ENCODE measurements at regions not wholly inside any gene's neighbourhood (a gene's known extent, or its start where the extent isn't known, plus 50 kb on each side); places are given as distances from the start of the nearest gene placed in this dataset.

DNA sequence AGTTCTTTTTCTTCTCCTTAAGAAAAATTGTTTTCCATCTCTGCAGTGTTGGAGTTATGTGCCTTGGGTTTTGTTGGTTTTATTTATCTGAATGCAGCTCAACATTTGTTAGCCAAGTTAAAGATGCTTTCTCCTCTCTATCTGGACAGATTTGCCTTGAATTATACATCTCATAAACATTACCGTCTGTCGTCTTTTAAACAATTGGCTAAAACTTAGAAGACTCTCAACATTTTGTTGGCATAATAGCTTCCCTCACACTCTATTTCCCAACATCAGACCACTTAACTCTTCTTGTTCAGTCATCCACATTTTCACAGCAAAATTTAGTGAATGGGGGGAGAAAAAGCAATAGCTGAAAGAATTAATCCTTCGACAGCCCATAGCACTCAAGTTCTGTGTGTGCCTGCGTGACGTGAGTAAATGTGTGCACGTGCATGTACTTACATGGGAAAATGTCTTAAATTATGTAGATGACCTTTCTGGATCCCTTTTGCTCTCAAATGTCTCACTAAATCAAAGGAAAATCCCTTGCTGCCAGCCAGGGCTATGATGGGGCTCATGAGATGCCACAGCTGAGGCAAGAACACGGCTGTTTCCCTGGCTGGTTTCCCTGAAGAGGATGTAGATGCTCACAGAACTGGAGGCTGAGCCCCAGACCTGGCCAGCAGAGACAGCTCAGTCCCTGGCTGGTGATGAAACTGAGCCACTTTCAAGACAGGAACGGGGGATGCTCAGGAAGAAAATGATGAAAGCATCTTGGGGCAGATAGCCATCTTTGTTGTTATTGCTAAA is 382.2 kb downstream of the FBXW7 start:
- no peak for TF ChIP-seq EZH2phosphoT487 (IDR thresholded peaks at IDR 0.05; ENCODE audit: insufficient read depth, low read depth)
- TF ChIP-seq EZH2 (IDR thresholded peaks at IDR 0.05; ENCODE audit: insufficient read depth, poor library complexity, severe bottlenecking), result no peak

Measured in GM23248 (cell line).